K562 (cell line): ENCODE measurements at regions not wholly inside any gene's neighbourhood (a gene's known extent, or its start where the extent isn't known, plus 50 kb on each side); places are given as distances from the start of the nearest gene placed in this dataset.

Experiments
- ATAC-seq: fragments of 200-7000 bp; cut with Tn5 transposase; 3 replicates; pipeline ENCODE4 v1.9.1; 2020; ENCODE audit warnings: moderate library complexity
- BruUV-seq: library from RNA; stranded (reverse); fragments of 400-500 nt; replicated peaks from 2 replicates; lab custom pipeline; 2021; lab: Mats Ljungman, UMichigan
- CTCF ChIA-PET: fragments of 300-600 bp; formaldehyde crosslinking; extraction: SDS; loops from one replicate; lab custom pipeline; 2021; ENCODE audit warnings: low intra/inter-chr PET ratio; lab: Yijun Ruan, JAX
- POLR2A ChIA-PET: fragments of 300-600, 350-650 bp; sonication (Branson Sonifier 250); formaldehyde crosslinking; extraction: SDS; loops from one replicate; lab custom pipeline; 2021; ENCODE audit warnings: antibody characterized with exemption, inconsistent platforms; lab: Yijun Ruan, JAX
- DNase-seq, 4 experiments: peaks; one replicate each; pipeline versions ENCODE4 v3.0.0 to v3.0.0-alpha.2; 2011 to 2018; ENCODE audit warnings: low spot score in 3 of 4, mixed read lengths in 3 of 4; ENCODE audit errors: extremely low read depth in 1 of 4
- FAIRE-seq: peaks from 2 replicates; lab custom pipeline; 2011; peaks lifted over from hg19 to GRCh38; lab: Jason Lieb, UNC
- H2AFZ ChIP-seq: 2 replicates; pipeline ENCODE4 v1.6.0; 2011; ENCODE audit warnings: low read depth, low read length, control low read depth, inconsistent platforms
- H3K27ac ChIP-seq: fragments of 200-600 bp; 3 replicates; pipeline ENCODE4 v1.8.0; 2011; ENCODE audit warnings: low read depth, mild to moderate bottlenecking, control low read depth, inconsistent platforms, low read length, moderate library complexity, mixed read lengths; ENCODE audit errors: extremely low read depth
- H3K27me3 ChIP-seq, 2 experiments: fragments of 300-600 bp in 1 of 2; 2 replicates in 1 of 2; 3 replicates in 1 of 2; pipeline versions ENCODE4 v1.6.0 to v1.8.0; 2011; ENCODE audit warnings: inconsistent platforms in 2 of 2, low read length in 2 of 2, mild to moderate bottlenecking in 1 of 2, mixed read lengths in 1 of 2, moderate library complexity in 1 of 2; ENCODE audit not compliant: control insufficient read depth in 2 of 2, insufficient read depth in 2 of 2
- H3K36me3 ChIP-seq: fragments of 300-600 bp; 3 replicates; pipeline ENCODE4 v1.8.0; 2011; ENCODE audit warnings: mild to moderate bottlenecking, low read length, inconsistent platforms; ENCODE audit not compliant: control insufficient read depth, insufficient read depth
- H3K4me1 ChIP-seq, 2 experiments: fragments of 200-600 bp in 1 of 2; replicated peaks in 1 of 2; 2 replicates in 1 of 2; 3 replicates in 1 of 2; pipeline versions ENCODE4 v1.5.1 to v1.8.0; 2011; ENCODE audit warnings: inconsistent platforms in 2 of 2, low read length in 2 of 2, mild to moderate bottlenecking in 1 of 2, mixed read lengths in 1 of 2, moderate library complexity in 1 of 2; ENCODE audit not compliant: control insufficient read depth in 2 of 2, insufficient read depth in 2 of 2
- H3K4me2 ChIP-seq: 2 replicates; pipeline ENCODE4 v1.6.1; 2011; ENCODE audit warnings: low read length, control low read depth, inconsistent platforms, mixed read lengths; ENCODE audit not compliant: insufficient read depth
- H3K4me3 ChIP-seq: fragments of 200-600 bp; sonication (generic), shearing (Covaris generic); 2 replicates; pipeline ENCODE4 v1.5.1; 2016; ENCODE audit warnings: control low read depth, inconsistent platforms
- H3K79me2 ChIP-seq: fragments of 200-600 bp; 3 replicates; pipeline ENCODE4 v1.8.0; 2011; ENCODE audit warnings: low read length, inconsistent platforms; ENCODE audit not compliant: control insufficient read depth, insufficient read depth
- H3K9ac ChIP-seq, 2 experiments: 2 replicates each; pipeline versions ENCODE4 v1.6.0 to v1.6.1; 2011; ENCODE audit warnings: low read depth in 2 of 2, low read length in 2 of 2, control low read depth in 1 of 2, inconsistent platforms in 1 of 2, mild to moderate bottlenecking in 1 of 2, mixed read lengths in 1 of 2; ENCODE audit not compliant: insufficient read depth in 1 of 2
- H3K9me1 ChIP-seq: one replicate; pipeline ENCODE4 v1.6.0; 2011; ENCODE audit warnings: inconsistent platforms, mild to moderate bottlenecking, low read length, moderate library complexity; ENCODE audit not compliant: control insufficient read depth, insufficient read depth
- H3K9me3 ChIP-seq: replicated peaks from 2 replicates; pipeline ENCODE4 v1.5.1; 2011; ENCODE audit warnings: low read depth, low read length, inconsistent platforms; ENCODE audit not compliant: control insufficient read depth, insufficient read depth
- H4K20me1 ChIP-seq: replicated peaks from 2 replicates; pipeline ENCODE4 v1.6.1; 2011; ENCODE audit warnings: low read length, inconsistent platforms, mixed read lengths; ENCODE audit not compliant: control insufficient read depth, insufficient read depth
- ATF2 ChIP-seq: sonication (generic); formaldehyde crosslinking; IDR thresholded peaks from 2 replicates; pipeline ENCODE4 v1.8.1; 2022; ENCODE audit warnings: missing genetic modification reagents
- CBX5 ChIP-seq: IDR thresholded peaks from 2 replicates; pipeline ENCODE4 v1.6.1; 2014; ENCODE audit warnings: low read depth, borderline replicate concordance
- HDAC1 ChIP-seq, 2 experiments: fragments of 450-650 bp; IDR thresholded peaks; 2 replicates each; pipeline ENCODE4 v1.6.1; 2016 to 2017; ENCODE audit warnings: inconsistent platforms in 1 of 2, mild to moderate bottlenecking in 1 of 2, moderate library complexity in 1 of 2
- MCM5 ChIP-seq: fragments of 450-650 bp; IDR thresholded peaks from 2 replicates; pipeline ENCODE4 v1.6.1; 2016; ENCODE audit warnings: low read depth
- MEF2D ChIP-seq: conservative IDR thresholded peaks from 2 replicates; pipeline ENCODE4 v1.6.1; 2016; ENCODE audit warnings: low read depth, missing genetic modification characterization, missing compliant biosample characterization
- MYBL2 ChIP-seq, 2 experiments: fragments of 450-650 bp in 1 of 2; sonication (generic) in 1 of 2; formaldehyde crosslinking in 1 of 2; IDR thresholded peaks; 2 replicates each; pipeline versions ENCODE4 v1.6.1 to v1.8.1; 2017 to 2022; ENCODE audit warnings: borderline replicate concordance in 1 of 2, inconsistent platforms in 1 of 2, low read depth in 1 of 2, mild to moderate bottlenecking in 1 of 2, missing genetic modification reagents in 1 of 2, moderate library complexity in 1 of 2
- NELFE ChIP-seq: IDR thresholded peaks from 2 replicates; pipeline ENCODE4 v1.6.1; 2011; ENCODE audit warnings: mild to moderate bottlenecking; ENCODE audit not compliant: insufficient read depth, insufficient read length
- NFE2 ChIP-seq: IDR thresholded peaks from 2 replicates; pipeline ENCODE4 v1.6.1; 2014; ENCODE audit warnings: antibody characterized with exemption, low read depth
- RFX1 ChIP-seq: fragments of 450-650 bp; IDR thresholded peaks from 2 replicates; pipeline ENCODE4 v1.6.1; 2016; ENCODE audit warnings: mild to moderate bottlenecking, moderate library complexity
- SIN3A ChIP-seq, 2 experiments: fragments of 150-350 bp in 1 of 2; IDR thresholded peaks; 2 replicates each; pipeline ENCODE4 v1.6.1; 2011 to 2016; ENCODE audit warnings: borderline replicate concordance in 2 of 2, low read depth in 2 of 2, low read length in 2 of 2, mild to moderate bottlenecking in 2 of 2, moderate library complexity in 2 of 2; ENCODE audit not compliant: control insufficient read depth in 1 of 2
- SOX6 ChIP-seq: fragments of 450-650 bp; IDR thresholded peaks from 2 replicates; pipeline ENCODE4 v1.6.1; 2014; ENCODE audit warnings: mild to moderate bottlenecking
- ZNF140 ChIP-seq: fragments of 250-450 bp; sonication (Bioruptor Pico); IDR thresholded peaks from 2 replicates; pipeline ENCODE4 v1.8.0; 2021; ENCODE audit warnings: moderate library complexity, mild to moderate bottlenecking, inconsistent platforms
- ZNF239 ChIP-seq: fragments of 250-450 bp; sonication (Bioruptor Pico); IDR thresholded peaks from 2 replicates; pipeline ENCODE4 v1.4.0; 2020; ENCODE audit warnings: mild to moderate bottlenecking
- in situ Hi-C: fragments of 300-500 bp; cut with MboI; formaldehyde crosslinking; loops from 4 replicates; pipeline ENCODE4 v1.15.0; 2018; ENCODE audit warnings: inconsistent platforms, mixed read lengths
- intact Hi-C: fragments of 100-400 bp; cut with micrococcal nuclease; formaldehyde crosslinking; loops from 2 replicates; pipeline ENCODE4 v1.14.2; 2022
- TF ChIP-seq, protein P1 (sequence below): fragments of 450-650 bp; formaldehyde crosslinking; IDR thresholded peaks from 2 replicates; pipeline ENCODE4 v1.4.0; 2020; ENCODE audit warnings: mild to moderate bottlenecking, moderate library complexity
- TF ChIP-seq, protein P2 (sequence below): fragments of 450-650 bp; IDR thresholded peaks from 2 replicates; pipeline ENCODE4 v1.6.1; 2016; ENCODE audit warnings: antibody characterized with exemption
- TF ChIP-seq, protein P3 (sequence below): fragments of 250-450 bp; sonication (Bioruptor Pico); IDR thresholded peaks from 2 replicates; pipeline ENCODE4 v1.5.0; 2021

DNA sequence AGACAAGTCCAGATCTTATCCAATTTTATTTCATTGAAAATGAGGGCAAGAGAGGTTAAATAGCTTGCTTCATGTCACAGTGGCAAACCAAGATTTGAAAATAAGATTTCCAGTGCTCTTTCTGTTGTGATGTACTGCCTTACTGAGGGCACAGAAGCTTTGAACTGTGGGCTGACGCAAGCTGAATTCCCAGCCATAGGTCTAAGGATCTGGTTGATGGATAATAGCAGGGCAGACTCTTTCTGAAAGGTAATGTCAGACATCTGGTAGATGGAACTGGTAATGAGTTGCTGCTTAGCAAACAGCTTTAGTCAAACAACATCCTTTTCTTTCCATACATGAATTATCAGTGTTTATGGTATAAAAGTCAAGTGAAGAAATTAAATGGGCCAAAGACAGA, 193.9 kb upstream of the RASGEF1B start (continued):
- TF ChIP-seq, protein P1, sequence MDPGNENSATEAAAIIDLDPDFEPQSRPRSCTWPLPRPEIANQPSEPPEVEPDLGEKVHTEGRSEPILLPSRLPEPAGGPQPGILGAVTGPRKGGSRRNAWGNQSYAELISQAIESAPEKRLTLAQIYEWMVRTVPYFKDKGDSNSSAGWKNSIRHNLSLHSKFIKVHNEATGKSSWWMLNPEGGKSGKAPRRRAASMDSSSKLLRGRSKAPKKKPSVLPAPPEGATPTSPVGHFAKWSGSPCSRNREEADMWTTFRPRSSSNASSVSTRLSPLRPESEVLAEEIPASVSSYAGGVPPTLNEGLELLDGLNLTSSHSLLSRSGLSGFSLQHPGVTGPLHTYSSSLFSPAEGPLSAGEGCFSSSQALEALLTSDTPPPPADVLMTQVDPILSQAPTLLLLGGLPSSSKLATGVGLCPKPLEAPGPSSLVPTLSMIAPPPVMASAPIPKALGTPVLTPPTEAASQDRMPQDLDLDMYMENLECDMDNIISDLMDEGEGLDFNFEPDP (CRISPR knock-in tag) = no peak
- no peak for TF ChIP-seq CBX5
- TF ChIP-seq, protein P2, sequence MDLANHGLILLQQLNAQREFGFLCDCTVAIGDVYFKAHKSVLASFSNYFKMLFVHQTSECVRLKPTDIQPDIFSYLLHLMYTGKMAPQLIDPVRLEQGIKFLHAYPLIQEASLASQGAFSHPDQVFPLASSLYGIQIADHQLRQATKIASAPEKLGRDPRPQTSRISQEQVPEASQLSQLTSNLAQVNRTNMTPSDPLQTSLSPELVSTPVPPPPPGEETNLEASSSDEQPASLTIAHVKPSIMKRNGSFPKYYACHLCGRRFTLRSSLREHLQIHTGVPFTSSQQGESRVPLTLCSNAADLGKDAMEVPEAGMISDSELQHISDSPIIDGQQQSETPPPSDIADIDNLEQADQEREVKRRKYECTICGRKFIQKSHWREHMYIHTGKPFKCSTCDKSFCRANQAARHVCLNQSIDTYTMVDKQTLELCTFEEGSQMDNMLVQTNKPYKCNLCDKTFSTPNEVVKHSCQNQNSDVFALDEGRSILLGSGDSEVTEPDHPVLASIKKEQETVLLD = no peak
- no peak for TF ChIP-seq HDAC1 (IDR thresholded peaks at IDR 0.05)
- no peak for TF ChIP-seq ZNF239
- no peak for TF ChIP-seq MCM5

DNA sequence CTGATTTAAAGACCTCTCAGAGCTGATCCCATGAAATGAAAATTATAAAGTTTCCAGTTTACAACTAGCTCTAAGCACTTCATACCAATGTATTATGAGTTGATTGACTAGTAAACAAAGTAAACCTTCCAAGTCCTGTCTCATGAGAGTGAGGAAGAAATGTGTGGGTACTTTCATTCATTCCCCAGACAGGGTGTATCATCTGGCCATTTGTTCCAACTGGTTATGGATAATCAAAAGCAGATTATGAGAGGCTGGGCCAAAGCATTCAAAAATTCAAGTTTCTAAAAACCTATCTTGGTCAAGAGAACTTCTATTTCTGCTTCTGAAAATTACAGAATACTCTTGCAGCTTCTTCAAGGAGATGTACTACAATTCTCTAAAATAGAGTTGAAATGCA, 193.3 kb upstream of the RASGEF1B start:
- TF ChIP-seq SOX6 (no peak), NFE2 (no peak), MYBL2 (IDR thresholded peaks at IDR 0.05; ENCODE audit: low read depth) (no peak), MYBL2 (CRISPR knock-in tag; IDR thresholded peaks at IDR 0.05; ENCODE audit: borderline replicate concordance) (no peak), RFX1 (no peak), NELFE (no peak), ZNF140 (no peak), ATF2 (CRISPR knock-in tag) (no peak), SIN3A (IDR thresholded peaks at IDR 0.05; ENCODE audit: borderline replicate concordance in 2 of 2, control insufficient read depth in 1 of 2, low read depth in 2 of 2, low read length in 2 of 2) (no peak), MEF2D (no peak)
- TF ChIP-seq, protein P3, sequence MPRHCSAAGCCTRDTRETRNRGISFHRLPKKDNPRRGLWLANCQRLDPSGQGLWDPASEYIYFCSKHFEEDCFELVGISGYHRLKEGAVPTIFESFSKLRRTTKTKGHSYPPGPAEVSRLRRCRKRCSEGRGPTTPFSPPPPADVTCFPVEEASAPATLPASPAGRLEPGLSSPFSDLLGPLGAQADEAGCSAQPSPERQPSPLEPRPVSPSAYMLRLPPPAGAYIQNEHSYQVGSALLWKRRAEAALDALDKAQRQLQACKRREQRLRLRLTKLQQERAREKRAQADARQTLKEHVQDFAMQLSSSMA = no peak
- no peaks in the 10 kb centered on the region for H3K4me1 ChIP-seq
- H3K4me3 ChIP-seq = no peak overlapping the region
- CTCF ChIA-PET = no interaction called here
- H3K27me3 ChIP-seq = peaks cover under 1 to 5% of the 10 kb centered on the region in 2 experiments; a peak in 2 of 5 replicates
- DNase-seq (no peak), FAIRE-seq (no peak), ATAC-seq (no peak)
- H4K20me1 ChIP-seq = no peaks in the 10 kb centered on the region
- BruUV-seq = no TSS peak
- no peaks in the 10 kb centered on the region for H3K9me3 ChIP-seq
- intact Hi-C loops = no loop called here
- POLR2A ChIA-PET = no interaction called here
- no peak overlapping the region for H2AFZ ChIP-seq
- no peak overlapping the region for H3K27ac ChIP-seq
- no peaks in the 10 kb centered on the region for H3K36me3 ChIP-seq
- in situ Hi-C loops = no loop called here
- no peak overlapping the region for H3K9ac ChIP-seq
- H3K79me2 ChIP-seq = no peaks in the 10 kb centered on the region
- no peak overlapping the region for H3K4me2 ChIP-seq
- no peaks in the 10 kb centered on the region for H3K9me1 ChIP-seq
